ENCODE measurements at regions not wholly inside any gene's neighbourhood (a gene's known extent, or its start where the extent isn't known, plus 50 kb on each side); places are given as distances from the start of the nearest gene placed in this dataset.
A peak's percentile ranks its signal among the peaks of the same experiment; 100 is the strongest.

DNA sequence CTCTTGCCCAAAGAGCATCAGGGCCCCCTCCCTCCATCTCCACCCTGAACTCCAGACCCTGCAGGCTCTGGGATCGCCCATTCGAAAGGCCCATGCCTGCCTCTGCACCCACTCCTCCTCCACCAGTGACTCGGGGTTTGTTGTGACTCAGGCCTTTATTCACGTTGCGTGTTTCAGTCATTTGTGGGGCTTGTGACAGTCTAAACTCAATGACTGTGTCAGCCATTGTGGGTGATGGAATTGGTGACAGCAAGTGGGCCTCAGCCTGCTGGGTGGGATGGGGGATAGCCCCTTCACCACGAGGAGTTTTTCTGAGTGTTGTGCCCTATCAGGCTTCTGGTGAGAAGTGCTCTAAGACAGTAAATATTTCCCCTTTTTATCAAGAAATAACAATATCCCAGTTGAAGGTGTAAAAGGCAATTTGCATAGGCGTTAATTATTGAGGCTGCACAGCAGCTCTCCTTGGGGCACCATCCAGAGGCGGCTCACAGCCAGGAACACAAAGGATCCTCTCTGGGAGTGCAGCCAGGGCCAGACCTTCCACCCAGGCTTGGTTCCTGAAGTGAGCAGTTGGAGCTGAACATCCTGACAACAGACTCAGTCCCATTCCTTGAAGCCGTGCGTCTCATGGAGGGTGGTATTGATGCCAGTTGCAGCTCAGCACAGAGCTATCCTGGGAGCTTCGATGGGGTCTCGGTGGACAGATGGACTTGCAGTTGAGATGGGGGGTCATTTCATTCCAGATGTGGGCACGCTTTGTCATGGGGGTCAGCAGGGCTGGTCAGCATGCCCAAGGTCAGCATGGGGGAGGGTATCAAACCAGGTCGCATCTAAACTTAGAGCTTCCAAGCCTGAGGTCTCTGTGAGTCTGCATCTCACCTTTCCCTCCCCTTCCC, 135.6 kb upstream of the CACNA1E start:
- no peak for DNase-seq (ENCODE audit: low read depth)
- TF ChIP-seq, protein P1, sequence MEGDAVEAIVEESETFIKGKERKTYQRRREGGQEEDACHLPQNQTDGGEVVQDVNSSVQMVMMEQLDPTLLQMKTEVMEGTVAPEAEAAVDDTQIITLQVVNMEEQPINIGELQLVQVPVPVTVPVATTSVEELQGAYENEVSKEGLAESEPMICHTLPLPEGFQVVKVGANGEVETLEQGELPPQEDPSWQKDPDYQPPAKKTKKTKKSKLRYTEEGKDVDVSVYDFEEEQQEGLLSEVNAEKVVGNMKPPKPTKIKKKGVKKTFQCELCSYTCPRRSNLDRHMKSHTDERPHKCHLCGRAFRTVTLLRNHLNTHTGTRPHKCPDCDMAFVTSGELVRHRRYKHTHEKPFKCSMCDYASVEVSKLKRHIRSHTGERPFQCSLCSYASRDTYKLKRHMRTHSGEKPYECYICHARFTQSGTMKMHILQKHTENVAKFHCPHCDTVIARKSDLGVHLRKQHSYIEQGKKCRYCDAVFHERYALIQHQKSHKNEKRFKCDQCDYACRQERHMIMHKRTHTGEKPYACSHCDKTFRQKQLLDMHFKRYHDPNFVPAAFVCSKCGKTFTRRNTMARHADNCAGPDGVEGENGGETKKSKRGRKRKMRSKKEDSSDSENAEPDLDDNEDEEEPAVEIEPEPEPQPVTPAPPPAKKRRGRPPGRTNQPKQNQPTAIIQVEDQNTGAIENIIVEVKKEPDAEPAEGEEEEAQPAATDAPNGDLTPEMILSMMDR (conservative IDR thresholded peaks at IDR 0.05; ENCODE audit: low read depth, low read length): no peak

DNA sequence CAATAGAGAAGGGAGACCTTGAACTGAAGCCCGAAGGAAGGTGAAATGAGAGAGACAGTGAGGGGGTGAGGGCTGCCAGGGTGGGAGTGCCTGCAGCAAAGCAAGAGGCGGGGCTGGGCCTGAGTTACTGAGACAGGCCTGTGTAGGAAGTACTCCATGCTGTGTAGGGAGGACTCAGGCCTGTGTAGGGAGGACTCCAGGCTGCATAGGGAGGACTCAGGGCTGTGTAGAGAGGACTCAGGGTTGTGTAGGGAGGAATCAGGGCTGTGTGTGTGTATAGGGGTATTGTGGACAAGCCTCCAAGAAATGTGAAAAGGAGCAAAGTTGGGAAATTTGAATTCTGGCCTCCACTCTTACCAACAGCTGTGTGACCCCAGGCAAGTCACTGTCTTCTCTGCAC, 133.8 kb upstream of the CACNA1E start:
- TF ChIP-seq, protein P1 (conservative IDR thresholded peaks at IDR 0.05; ENCODE audit: low read depth, low read length): no peak
- H3K4me3 ChIP-seq (ENCODE audit: low read depth, low read length): no peak overlapping the region
- DNase-seq (ENCODE audit: low read depth): no peak

More for the DNA sequence above, 135.6 kb upstream of the CACNA1E start:
- no peak overlapping the region for H3K4me3 ChIP-seq (ENCODE audit: low read depth, low read length)

DNA sequence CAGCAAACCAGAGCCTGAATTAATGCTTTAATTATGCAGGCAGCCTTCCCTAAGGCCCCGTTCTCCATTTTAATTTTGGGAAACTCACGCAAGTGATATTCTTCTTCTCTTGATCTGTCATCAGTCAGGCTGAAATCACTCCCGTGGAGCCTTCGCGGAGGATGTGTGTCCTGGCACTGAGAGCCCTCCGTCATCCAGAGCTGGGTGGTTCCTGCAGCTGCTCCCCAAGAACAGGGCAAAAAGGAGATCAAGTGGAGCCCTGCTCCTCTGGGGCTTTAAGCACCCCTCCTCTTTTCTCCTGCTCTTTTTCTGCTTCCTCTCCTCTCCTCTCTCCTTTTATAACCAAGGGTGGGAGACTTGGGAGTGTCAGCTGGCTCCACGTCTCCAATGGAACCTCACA, 133.2 kb upstream of the CACNA1E start:
- TF ChIP-seq, protein P1 (conservative IDR thresholded peaks at IDR 0.05; ENCODE audit: low read depth, low read length): no peak
- H3K4me3 ChIP-seq (ENCODE audit: low read depth, low read length): no peak overlapping the region

DNA sequence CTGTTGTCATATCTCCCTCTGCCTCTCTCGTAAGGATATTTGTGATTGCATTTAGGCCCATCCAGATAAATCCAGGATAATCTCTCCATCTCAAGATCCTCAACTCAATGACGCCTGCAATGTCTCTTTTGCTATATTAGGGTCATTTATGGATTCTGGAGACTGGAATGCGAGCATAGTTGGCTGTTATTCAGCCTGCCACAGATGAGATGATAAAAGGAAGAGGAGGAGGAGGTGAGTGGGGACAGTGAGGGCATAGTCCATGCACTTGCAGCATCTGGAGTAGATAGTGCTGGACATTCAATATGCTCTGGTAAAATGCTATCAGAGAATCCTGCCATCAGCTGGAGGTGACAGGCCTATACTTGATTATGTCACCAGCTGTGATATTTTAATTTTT, 131.6 kb upstream of the CACNA1E start:
- no peak for DNase-seq (ENCODE audit: low read depth)
- TF ChIP-seq, protein P1 (conservative IDR thresholded peaks at IDR 0.05; ENCODE audit: low read depth, low read length): no peak
- H3K4me3 ChIP-seq (ENCODE audit: low read depth, low read length): no peak overlapping the region

More for the DNA sequence above, 133.2 kb upstream of the CACNA1E start:
- no peak for DNase-seq (ENCODE audit: low read depth)

DNA sequence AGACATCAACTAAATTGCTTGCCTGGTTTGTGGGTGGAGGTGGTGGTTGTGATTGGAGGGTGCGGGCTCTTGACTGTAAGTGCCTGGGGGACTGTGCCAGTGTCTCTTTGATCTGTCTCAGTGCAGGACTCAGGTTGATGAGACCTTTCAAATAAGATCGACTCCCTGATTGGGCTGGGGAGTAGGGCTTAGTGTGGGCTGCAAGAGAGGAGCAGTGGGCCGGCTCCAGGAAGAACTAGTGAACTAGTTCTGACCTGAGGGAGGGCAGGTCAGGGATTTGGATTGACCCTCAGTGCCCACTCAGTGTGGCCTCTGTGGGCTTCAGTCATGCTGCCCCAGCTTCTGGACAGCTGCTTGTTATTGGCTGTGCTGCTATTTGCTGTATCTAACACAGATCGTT, 130.6 kb upstream of the CACNA1E start:
- H3K4me3 ChIP-seq (ENCODE audit: low read depth, low read length): no peak overlapping the region
- no peak for DNase-seq (ENCODE audit: low read depth)
- TF ChIP-seq, protein P1 (conservative IDR thresholded peaks at IDR 0.05; ENCODE audit: low read depth, low read length): no peak

DNA sequence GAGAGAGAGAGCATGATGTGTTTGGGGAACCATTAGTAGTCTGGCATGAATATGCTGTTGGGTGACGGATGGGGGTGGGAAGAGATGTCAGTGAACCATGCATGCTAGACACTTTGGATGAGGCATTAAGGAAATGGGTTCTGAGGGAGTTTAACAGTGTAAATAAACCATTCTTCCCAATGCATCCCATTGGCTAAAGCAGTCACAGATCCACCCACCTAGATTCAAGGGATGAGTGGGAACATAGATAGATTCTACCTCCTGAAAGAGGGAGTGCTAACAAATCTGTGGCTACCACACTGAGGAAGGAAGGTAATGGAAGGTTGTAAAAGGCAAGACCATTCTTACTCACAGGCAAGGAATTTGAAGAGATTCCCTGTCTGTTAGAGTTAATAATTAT, 129.8 kb upstream of the CACNA1E start:
- DNase-seq (ENCODE audit: low read depth): peak; percentile 89
- TF ChIP-seq, protein P1 (conservative IDR thresholded peaks at IDR 0.05; ENCODE audit: low read depth, low read length): no peak

DNA sequence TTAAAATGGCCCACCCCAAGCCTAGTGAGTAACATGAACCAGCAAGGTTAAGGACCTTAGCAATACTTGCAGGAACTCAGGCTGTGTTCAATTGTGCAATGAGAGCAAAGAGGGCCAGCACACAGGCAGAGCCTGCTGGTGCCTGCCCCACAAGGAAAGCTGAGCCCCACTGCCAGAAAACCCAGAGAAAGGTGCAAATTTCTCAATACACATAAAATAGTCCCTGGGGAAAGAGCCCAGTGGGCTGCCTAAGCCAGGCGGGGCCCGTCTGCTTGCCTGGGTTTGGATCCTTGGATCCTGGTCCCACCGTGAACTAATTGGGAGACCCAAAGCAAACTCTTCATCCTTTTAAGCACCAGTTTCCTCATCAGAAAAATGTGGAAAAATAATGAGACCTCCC, 128.5 kb upstream of the CACNA1E start:
- no peak for DNase-seq (ENCODE audit: low read depth)
- no peak overlapping the region for H3K4me3 ChIP-seq (ENCODE audit: low read depth, low read length)
- TF ChIP-seq, protein P1 (conservative IDR thresholded peaks at IDR 0.05; ENCODE audit: low read depth, low read length): no peak

More for the DNA sequence above, 129.8 kb upstream of the CACNA1E start:
- H3K4me3 ChIP-seq (ENCODE audit: low read depth, low read length): no peak overlapping the region
